Superior temporal gyrus (tissue), 1 donor: ENCODE measurements at regions not wholly inside any gene's neighbourhood (a gene's known extent, or its start where the extent isn't known, plus 50 kb on each side); places are given as distances from the start of the nearest gene placed in this dataset.

ENCODE experiments used
- DNase-seq: peaks from one replicate; pipeline ENCODE4 v3.0.0-alpha.2; 2016; ENCODE audit errors: extremely low spot score

DNA sequence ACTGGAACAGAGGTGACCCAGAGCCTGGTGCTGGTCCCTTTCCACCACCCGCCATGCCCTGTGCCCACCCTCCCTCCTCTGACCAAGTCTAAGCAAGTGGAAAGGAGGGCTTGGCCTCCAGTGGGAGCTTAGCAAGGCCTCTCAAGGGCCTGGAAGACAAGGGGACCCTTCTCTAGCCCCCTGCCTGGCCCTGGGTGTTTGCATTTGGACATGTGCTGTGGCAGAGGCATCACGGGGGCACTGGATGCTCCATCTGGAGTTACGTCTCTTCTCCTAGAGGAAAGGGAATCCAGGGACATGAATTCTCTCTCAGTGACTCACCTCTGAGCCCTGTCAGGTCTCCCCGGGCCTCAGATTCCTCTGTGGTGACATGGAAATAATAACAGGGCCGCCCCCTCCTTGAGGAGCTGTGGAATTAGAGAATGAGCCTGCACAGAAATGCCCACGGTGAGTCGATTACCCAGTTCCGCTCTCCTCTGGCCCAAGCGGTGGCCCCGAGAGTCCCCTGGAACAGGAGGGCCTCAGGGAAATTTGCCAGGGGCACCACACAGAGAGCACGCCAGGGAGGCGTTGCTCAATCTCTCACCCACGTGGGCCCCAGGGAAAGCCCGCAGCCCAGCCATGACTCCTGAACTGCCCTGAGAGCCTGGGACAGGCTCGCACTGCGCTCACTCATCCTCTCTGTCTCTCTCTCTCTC, 189.6 kb downstream of the BCOR start:
- no peak for DNase-seq

DNA sequence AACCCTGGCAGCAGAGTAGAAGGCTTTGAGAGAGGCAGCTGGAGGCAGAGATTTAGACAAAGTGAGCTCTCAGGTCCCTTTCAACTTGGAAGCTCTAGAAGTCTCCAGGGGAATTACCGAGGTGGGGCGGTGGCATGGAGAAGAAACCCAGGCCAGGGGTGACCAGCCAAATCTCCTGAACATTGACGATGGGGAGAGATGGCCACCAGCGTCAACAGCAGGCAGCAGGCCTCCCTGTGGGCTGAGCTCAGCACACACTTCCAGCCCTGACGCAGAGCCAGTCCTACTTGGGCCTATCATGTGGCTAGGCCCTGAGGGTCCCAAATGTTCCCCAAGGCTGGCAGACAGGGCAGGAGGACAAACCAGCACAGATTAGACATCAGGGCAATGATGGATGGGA, 187.8 kb downstream of the BCOR start:
- no peak for DNase-seq

DNA sequence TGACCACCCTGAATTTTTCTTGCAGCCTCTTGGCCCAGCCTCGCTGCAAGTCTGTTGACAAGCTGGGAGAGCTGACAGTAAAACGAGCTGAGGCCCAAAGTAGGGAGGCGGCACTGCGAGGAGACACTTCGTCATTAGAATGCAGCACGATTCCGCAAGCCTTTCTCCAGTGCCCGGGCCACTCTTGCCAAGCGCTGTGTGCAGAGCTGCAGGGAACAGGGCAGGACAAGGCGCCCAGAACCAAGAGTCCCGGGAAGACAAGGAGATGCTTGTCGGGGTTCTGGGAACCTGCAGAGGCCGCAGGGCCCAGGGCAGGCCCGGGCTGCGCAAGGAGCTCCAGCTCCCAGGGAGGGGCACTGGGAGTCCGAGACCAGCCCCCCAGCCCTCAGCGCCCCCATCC, 187.1 kb downstream of the BCOR start:
- no peak for DNase-seq

DNA sequence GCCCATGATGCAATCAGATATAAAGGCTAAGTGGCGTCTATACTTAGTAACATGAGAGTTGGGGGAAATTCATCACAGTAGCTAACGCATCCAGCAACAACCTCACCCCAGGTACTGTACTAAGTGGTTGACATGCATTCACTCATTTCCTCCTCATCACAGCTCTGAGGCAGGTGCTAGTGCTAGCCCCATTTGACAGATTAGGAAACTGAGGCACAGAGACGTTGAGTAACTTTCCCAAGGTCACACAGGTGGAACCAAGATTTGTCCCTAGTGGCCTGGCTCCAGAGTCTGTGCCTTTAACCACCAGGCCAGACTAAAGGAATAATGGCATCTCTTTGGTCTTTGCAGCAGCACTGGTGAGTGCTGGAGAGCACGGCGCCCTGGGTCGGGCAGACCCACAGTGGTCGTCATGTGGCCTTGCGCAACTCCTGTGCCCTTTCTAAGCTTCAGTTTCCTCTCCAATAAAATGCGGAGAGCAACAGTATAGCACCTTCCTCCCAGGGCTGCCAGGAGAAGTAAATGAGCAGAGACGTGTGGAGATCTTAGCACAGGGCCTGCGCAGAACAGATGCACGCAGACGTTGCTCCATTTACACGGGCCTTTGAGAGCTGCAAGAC, 186.4 kb downstream of the BCOR start:
- DNase-seq, result no peak

DNA sequence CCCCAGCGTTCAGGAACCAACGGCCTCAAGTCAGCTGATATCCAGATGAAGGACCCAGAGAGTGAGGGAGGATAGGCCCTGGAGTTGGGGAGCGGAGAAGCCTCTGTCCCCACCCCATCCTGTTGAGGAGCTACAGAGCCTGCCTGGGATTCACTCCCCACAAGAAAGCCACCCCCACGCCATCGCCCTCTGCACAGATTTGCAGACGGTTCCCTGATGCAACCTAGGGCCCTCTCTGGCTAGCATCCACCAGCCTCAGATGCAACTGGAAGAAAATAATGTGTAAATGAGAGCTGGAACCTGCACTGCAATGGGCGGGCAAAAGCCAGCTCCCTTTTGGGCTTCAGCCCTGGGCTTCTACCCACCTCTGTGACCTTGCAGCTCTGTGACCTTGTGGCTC, 185.6 kb downstream of the BCOR start:
- DNase-seq, result no peak

DNA sequence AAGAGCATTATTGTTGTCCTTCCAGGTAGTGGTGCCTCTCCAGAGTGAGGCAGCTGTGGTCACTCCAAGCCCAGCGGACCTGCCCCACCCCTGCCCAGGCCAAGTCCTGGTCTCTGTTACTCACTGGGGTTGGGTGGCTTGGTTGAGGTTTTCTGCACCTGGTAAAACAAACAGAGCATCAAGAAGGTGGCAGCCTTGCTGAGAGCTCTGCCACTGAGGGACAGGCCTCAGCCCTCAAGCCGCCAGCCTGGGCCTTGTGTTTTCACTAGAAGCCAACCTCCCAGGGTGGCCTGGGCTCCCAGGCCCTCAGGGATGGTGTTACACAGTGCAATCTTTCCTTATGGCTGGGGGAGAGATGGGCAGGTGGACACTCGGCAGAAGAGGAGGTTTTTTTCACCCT, 182.7 kb downstream of the BCOR start:
- DNase-seq, result no peak

DNA sequence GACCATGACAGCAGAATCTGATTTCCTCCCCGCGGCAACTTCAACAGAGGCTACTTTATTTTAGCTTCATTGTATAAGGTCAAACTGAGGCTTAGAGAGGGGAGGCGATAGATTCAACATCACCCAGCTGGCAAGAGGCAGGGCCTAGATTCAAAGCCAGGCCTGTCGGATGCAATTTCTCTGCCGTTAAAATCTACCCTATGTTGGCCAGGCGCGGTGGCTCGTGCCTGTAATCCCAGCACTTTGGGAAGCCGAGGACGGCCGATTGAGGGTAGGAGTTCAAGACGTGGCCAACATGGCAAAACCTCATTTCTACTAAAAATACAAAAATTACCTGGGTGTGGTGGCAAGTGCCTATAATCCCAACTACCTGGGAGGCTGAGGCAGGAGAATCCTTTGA, 182.2 kb downstream of the BCOR start:
- no peak for DNase-seq

DNA sequence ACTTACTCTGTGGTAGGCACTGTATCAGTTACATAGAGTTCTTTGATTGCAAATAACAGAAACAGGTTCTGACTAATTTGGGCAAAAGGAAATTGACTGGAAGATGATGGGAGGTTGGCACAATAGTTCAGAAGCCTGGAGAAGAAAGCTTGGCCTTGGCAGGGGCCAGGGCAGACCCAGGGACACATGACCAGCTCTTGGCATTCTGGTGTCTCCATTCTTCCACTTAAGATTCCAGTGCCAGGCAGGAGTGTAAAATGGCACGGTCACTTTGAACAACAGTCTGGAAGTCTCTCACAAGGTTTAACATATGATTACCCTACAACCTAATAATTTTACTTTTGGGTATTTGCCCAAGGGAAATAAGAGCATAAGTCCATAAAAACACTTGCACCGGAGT, 175.9 kb downstream of the BCOR start:
- no peak for DNase-seq

DNA sequence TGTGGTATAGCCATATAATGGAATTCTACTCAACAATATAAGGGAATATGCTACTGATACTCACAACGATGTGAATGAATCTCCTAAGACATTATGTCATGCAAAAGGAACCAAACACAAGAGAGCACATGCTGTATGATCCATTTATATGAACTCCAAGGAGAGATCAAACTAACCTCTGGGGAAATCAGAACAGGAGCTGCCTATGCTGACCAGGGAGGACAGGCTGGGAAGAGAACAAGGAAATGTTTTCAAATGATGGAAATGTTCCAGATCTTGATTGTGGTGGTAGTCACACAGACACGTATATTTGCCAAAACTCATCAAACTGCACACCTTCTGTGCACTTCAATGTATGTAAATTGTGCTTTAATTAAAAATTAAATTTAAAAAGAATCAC, 175.3 kb downstream of the BCOR start:
- DNase-seq, result no peak

DNA sequence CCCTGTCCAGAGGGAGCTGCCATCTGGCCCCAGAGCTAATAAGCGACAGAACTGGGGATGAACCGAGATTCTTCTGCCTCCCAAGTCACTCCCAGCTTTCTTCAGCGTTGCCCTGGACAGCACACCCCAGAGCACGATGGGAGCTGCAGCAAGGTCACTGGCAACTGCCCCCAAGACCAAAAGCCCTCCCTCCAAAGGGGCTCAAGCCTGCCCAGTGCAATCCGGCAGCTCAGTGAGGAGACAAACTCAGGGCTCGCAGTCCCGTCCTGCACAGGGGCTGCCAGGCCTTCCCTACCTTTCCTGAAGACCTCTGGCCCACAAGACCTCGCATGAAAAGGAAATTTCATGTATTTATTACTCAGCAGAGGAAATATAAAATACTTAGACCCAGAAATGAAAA, 174.8 kb downstream of the BCOR start:
- DNase-seq, result no peak

DNA sequence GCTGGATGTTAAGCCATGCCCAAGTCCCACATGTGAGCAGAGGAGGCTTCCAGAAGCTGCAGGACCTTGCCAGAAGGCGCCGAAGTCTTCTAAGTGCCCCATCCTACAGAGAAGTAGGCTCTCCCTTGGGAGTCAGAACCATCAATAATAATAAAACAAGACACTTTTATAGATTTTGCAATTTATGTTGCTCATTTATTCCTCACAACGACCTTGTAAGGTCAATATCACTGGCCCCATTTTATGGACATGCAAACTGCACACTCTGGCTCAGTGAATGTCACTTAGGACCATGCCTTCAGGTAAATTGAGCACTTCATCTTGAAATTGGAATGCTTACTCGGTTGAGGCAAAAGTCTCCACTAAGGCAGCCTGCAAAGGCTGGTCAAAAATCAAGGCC, 170.4 kb downstream of the BCOR start:
- DNase-seq, result no peak

DNA sequence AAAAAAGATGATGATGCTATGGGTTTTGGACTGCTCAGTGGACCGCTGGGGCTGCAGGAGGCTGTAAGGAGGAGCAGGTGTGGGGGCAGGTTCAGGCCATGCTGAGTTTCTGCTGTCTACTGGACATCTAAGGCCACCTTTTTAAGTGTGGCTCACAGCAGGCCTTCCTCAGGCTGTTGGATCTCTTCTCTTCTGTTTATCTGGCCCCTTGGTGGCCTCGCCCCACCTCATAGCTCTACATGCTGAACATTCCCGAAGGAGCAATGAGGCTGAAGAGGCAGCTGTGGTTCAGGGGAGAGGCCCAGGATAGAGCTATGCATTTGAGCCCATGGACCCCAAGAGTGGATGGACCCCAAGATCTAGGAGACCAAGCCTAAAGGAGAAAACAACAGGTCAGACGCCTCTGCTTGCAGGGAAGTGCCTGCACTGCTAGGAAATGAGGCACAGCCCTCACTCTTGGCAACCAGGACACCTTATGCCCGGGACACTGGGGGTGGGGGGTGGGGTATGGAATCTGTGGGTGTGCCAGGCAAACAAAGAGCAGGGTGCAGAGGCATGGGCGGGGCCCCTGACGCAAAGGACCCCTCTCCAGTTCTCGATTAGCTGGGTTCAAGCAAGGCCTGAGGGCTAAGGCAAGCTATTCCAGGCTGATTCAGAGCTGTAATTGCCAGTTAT, 168.9 kb downstream of the BCOR start:
- no peak for DNase-seq

DNA sequence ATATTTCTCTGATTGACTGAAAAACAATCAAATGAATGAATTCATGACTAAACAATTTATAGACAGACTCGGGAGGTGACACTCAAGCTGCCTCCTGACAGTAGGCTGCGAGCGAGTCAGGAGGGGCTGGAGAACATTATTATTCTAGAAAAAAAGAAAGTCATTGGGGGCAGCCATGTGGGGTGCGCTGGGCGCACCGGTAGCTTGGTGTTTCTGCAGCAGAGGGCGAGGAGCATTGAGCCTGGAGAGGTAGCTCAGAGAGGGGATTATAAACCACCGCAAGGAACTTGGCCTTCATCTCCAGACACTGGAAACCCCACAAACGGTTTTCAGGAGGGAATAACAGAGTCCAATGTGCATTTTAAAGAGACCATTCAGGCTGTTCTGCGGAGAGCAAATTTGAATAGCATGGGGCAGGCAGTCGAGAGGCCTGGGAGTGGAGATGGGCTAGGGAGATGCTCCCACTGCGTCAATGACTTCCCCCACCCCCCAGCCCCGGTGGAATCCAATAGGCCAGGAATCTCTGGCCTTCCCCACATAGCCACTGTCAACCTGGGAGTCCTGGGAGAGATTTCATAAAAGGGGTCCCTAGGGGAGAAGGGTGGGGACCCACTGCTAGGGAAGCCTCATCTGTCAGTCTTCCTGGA, 168.3 kb downstream of the BCOR start:
- DNase-seq, result no peak

DNA sequence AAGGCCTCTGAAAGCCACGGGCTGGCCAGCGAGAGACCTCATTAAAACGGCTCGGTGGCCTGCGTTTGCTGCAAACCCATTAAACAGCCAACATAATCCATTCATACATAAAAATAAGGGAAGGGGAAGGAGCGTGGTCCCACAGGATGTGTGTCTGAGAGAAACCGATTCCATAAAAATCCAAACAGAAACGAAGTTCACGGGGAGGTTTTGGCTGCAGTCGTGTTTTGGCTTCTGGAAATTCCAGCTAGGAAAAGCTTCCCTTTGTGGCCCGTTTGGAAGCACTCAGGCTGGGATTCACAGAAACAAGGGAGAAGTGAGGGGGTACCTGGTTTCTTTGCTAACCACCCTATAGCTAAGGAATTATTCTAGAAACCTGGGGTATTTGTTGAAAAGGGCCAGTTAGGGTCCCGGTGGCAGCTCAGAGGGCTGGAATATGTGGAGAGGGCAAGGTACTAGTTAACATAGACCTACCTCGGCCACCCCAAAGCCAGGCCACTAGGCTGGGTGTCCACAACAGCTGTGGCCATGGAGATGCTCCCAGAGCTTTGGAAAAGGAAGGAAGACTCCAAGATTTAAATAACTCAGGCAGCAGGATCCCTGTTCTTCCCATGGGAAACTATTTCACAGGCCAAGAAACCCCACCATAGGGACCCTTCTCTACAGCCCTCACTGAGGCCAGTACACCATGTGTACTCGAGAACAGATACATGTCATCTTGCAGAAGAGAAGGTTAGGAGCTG, 166.8 kb downstream of the BCOR start:
- DNase-seq, result no peak

DNA sequence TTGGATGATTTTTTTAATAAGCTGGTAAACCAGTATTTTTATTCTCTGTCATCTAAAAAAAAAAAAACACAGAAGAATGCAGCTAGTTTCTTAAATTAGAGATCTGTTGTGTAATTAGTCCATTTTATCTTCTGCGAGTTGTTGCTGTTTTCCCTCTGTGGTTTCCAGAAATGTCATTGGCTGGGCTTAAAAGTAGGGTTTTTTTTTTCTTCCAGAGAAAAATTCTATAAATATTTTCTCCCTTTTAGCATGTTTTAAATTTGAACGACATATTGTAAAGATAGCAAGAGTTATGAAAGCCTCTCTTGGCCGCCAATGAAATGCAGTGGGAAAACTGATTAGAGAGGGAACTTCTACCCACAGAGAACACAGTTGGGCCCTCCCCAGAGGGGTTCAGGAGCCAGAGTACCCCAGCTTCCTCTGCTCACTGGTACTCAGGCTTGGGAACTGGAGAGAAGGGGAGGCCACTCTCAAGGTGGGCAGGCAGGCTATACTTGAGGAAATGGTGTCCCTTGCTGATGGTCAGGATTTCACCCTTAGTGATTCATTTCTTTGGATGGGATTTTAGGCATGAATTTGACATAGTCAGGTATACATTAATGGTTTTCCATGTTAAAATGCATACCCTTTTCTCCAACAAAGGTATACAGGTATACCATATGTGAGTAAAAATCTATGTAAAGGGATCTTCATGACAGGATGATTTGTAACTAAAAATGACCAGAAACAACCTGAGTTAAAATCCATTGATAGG, 166.1 kb downstream of the BCOR start:
- DNase-seq, result peak; percentile 17

DNA sequence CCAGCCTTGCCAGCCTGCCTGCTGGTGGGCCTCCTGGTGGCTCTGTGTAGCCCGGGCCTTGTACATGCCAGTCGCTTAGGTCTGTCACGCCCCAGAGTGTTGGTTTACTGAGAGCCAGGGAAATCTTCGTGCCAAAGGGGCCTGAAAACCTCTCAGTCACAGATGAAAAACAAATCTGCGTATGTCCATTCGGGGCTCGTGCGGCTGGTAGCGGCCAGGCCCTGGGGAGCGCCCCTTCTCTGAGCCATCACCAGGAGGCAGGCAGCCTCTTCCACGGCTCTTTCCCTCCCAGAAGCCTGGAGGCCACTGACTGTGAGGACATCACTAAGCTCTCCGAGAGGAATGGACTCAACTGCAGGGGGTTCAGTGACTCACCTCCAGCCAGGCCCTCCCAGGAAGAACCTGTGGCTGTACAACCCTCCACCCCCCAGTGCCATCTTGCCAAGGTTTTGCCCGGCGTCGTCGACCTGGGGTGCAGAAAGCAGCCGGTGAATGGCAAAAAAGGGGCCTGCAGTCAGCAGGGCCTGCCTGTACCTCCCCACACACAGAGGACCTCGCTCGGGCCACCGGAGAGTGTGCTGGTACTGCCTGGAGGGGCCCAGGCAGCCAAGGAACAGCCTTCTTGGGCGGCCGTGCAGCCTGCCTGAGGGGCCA, 162.2 kb downstream of the BCOR start:
- no peak for DNase-seq

DNA sequence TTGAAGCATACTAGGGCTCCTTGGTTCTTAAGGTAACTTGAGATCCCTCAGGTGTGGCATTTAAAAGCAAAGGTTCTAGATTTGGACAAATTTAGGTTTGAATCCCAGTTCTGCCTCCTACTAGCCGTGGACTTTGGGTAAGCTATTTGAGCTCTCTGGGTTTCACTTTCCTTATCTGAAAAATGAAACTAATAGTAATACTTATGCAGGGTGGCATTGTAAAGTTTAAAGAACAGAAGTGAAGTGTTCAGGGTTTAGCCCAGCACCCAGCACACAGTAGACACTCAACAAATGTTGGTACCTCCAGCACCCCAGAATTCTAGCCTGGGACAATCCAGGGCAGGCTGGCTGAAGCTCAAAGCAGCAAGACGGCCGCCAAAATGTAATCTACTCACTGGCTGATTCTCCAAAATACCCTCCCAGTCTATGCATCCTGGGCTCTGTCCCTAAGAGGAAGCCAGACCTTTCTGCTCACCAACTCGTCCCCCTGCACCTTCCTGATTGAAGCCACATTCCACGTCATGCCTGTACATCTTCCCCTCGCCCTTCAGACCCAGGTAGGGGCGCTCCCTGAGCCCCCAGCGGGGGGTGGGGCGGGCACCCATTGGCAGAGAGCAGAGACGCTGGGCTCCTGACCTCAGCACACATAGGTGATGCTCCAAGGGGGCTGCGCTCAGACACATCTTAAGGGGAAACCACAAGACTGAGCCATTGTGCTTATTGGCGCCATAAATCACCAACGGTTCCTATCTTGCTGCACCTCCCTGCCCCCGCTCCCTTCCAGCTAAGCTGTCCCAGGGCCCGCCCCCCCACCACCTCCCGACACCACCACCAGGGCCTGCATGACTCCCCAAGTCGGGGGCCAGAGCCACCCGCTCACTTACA, 160.6 kb downstream of the BCOR start:
- DNase-seq, result no peak

DNA sequence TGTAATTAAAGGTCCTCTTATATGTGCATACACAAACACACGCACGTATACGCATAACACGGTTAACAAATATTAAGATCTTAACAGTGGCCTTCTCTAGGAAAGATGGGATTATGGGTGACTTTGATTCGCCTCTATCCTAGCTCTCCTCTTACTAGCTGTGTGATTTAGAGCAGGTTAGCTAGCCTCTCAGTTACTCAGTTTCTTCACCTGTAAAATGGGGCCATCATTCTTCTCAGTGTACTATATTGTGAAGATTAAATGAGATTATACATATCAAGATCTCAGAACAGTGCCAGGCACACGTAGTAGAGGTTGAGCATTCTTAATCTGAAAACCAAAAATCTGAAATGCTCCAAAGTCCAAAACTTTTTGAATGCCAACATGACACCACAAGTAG, 159.3 kb downstream of the BCOR start:
- DNase-seq, result no peak

DNA sequence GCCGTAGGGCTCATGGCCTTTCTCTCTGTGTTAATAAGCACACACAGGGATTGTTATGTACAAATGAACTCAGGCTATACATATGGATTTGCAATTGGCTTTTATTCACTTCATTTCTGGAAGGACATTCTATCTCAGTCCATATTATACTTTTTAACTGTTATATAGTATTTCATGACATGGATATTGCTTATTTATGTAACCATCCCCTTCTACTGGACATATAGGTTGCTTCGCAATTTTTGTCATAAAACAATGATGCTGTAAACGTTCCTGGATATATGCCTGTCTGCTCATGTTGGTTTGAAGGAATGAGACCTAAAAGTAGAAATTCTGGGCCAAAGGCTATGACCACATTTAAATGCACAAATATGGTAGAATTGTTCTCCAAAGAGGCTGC, 158.1 kb downstream of the BCOR start:
- DNase-seq, result no peak
